Retina (tissue), 1 donor: ENCODE measurements at regions not wholly inside any gene's neighbourhood (a gene's known extent, or its start where the extent isn't known, plus 50 kb on each side); places are given as distances from the start of the nearest gene placed in this dataset.

Source experiments
- DNase-seq: peaks from one replicate; pipeline ENCODE4 v3.0.0-alpha.2; 2016

GRCh38 chr17:13076905-13077304 is 59.1 kb upstream of the ELAC2 start:
- no peak for DNase-seq

GRCh38 chr17:13074026-13074425 is 56.2 kb upstream of the ELAC2 start:
- no peak for DNase-seq

- no peak for DNase-seq
Measured at GRCh38 chr17:13073018-13073417, 55.2 kb upstream of the ELAC2 start.

- DNase-seq, result no peak
Measured at GRCh38 chr17:13070732-13071131, 52.9 kb upstream of the ELAC2 start.

GRCh38 chr17:13067629-13068303 is 49.9 kb upstream of the ELAC2 start:
- no peak for DNase-seq
